Stimulated activated naive CD8-positive, alpha-beta T cell treated with anti-CD3 and anti-CD28 coated beads, Interleukin-15, amount 100 ng/mL, for 72 hours (primary cell): ENCODE measurements at regions not wholly inside any gene's neighbourhood (a gene's known extent, or its start where the extent isn't known, plus 50 kb on each side); places are given as distances from the start of the nearest gene placed in this dataset.
A peak's percentile ranks its signal among the peaks of the same experiment; 100 is the strongest.

Experiments
- ATAC-seq: fragments of 150-1000 bp; cut with Tn5 transposase; 2 replicates; pipeline ENCODE4 v1.10.0; 2021; ENCODE audit warnings: mild to moderate bottlenecking, moderate library complexity
- DNase-seq, 2 donors: peaks; one replicate each; pipeline ENCODE4 v3.0.0; 2021 to 2022
- H3K27ac Mint-ChIP-seq, 2 donors: one replicate each; pipeline ENCODE4 v1.8.0; 2022; ENCODE audit warnings: mild to moderate bottlenecking in 2 of 2, mixed read lengths in 2 of 2, moderate library complexity in 2 of 2
- H3K27me3 Mint-ChIP-seq: one replicate; pipeline ENCODE4 v1.8.0; 2022; ENCODE audit warnings: mixed read lengths
- H3K4me1 Mint-ChIP-seq: one replicate; pipeline ENCODE4 v1.8.0; 2022; ENCODE audit warnings: mild to moderate bottlenecking, mixed read lengths
- H3K4me3 Mint-ChIP-seq, 2 donors: one replicate each; pipeline ENCODE4 v1.8.0; 2022; ENCODE audit warnings: mild to moderate bottlenecking in 2 of 2, mixed read lengths in 2 of 2, moderate library complexity in 1 of 2
- H3K9me3 Mint-ChIP-seq, 2 donors: one replicate each; pipeline ENCODE4 v1.8.0; 2022; ENCODE audit warnings: mixed read lengths in 2 of 2

DNA sequence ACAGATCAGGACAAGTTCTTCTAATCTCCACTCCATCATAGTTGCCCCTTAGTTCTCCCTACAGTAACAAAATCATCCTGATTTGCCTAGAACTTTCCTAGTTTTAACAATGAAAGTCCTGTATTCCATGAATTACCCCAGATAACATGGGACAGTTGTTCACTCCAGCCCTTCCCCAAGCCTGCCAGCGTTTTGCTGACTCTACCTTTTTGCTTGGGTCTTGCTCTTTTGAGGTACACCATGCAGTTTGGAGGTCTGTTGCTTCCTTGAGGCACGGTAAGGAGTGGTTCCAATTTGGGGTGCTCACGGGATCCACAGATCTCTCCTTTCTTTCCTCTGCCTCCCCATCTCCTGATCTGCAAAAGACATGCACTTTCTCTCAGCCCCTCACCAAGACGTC is 61.6 kb upstream of the DYRK2 start:
- no peaks in the 10 kb centered on the region for H3K27me3 Mint-ChIP-seq
- DNase-seq (no peak), ATAC-seq (no peak)
- H3K4me1 Mint-ChIP-seq = peaks cover 40% of the 10 kb centered on the region
- no peak overlapping the region for H3K27ac Mint-ChIP-seq
- no peak overlapping the region for H3K4me3 Mint-ChIP-seq
- H3K9me3 Mint-ChIP-seq = peaks cover 6 to 7% of the 10 kb centered on the region in 2 donors

DNA sequence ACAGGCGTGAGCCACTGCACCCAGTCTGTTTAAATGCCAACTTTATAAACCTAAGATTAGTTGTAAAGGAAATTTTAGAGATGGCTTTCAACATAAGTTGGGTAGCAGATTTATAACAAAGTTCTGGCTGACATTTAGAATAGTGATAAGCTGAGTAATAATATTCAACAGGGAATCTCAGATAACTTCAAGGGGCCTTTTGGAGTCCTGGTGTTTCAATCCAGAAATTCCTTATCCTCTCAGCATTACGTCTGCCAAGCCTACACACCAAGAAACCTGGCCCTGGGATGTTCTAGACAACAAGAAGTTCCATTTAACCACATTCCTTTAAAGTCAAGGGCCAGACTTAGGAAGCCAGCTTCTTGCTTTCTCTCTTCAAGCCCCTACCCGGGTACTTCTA is 59.5 kb upstream of the DYRK2 start:
- ATAC-seq = no peak
- Mint-ChIP-seq H3K4me1 (peaks cover 49% of the 10 kb centered on the region), H3K4me3 (no peak overlapping the region), H3K27ac (no peak overlapping the region), H3K9me3 (peaks cover 6 to 7% of the 10 kb centered on the region in 2 donors), H3K27me3 (no peaks in the 10 kb centered on the region)
- no peak for DNase-seq

DNA sequence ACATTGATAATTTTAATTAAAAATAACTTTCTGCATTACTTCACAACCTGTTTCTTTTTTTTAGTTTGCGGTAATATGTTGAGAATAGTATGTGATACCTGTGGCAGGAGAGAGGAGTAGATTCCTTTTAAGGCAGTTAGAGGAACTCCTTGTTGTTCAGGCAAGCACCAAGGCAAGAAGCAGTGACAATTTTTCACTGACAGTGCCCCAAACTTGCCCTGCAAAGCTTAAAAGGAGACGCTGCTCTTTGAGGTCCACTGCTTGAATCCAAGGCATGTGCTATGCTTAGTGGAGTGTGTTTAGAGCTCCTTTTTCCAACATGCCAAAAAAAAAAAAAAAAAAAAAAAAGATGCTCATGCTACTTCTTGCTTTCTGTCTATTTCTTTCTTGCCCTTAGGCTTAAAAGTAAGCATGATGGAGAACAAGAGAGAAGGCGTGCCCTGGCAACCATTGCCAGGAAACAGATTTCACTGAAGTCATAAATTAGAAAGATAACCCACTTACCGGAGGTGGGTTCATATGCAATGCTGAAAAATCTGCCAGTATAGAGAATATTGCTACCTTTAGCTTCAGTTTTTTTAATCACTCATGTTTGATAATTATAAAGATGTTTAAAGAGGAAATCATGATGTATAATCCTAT is 58.3 kb upstream of the DYRK2 start:
- Mint-ChIP-seq H3K4me3 (peak overlapping the region; percentile 18 to 66), H3K9me3 (peaks cover 6 to 7% of the 10 kb centered on the region in 2 donors), H3K27me3 (no peaks in the 10 kb centered on the region), H3K4me1 (peaks cover 51% of the 10 kb centered on the region), H3K27ac (peak overlapping the region in 1 of 2 donors; percentile 86)
- ATAC-seq = peak; percentile 74
- DNase-seq = peak in 1 of 2 donors; percentile 44

DNA sequence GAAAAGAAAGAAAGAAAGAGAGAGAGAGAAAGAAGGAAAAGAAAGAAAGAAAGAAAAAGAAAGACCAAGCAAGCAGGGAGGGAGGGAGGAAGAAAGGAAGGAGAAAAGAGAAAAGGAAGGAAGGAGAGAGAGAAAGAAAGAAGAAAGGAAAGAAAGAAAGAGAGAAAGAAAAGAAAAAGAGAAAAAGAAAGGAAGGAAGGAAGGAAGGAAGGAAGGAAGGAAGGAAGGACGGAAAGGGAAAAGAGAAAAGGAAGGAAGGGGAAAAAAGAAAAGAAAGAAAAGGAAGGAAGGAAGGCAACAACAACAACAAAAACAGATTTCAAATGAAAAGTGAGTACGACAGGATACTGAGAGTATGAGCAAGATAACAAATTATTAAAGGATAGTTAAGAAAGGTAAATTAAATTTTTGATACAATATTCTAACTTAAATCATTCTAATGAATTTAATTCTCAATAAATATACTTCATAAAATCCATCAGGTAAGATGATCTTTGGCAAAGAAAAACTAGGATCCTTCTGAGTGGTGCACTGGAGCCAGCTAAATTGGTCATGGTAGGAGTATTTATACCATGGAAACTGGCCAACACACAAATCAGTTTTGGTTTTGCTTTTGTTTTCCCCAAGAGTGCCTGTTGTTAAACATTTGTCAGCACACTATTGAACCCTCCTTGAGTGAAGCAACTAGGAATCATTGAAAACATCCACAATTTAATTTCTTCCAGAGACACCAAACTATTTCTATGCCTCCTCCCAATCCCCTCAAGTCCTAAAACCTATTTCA is 56.1 kb upstream of the DYRK2 start:
- H3K4me1 Mint-ChIP-seq = peaks cover 51% of the 10 kb centered on the region
- H3K27me3 Mint-ChIP-seq = no peaks in the 10 kb centered on the region
- ATAC-seq (peak; percentile 81), DNase-seq (peak in 1 of 2 donors; percentile 18)
- peaks cover 6 to 8% of the 10 kb centered on the region in 2 donors for H3K9me3 Mint-ChIP-seq
- peak overlapping the region; percentile 62 to 64 for H3K4me3 Mint-ChIP-seq
- H3K27ac Mint-ChIP-seq = peak overlapping the region; percentile 93 to 94

DNA sequence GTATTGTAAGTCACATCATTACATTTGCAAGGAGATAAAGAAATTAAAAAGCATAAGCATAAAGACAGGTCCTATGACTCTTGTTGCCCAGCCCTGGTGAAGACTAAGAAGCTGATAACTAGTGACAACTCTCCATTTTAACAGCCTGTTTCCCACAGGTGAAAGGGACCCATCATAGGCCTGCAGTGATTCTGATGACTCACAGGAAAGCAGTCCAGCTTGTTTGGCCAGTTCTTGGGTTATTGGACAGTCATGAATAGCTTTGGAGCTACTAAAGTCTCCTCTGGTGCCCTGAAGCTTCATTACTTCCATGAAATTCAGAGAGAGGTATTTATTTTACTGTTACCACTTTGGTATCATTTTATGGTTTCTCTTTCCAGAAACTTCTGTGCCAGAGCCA is 55.5 kb upstream of the DYRK2 start:
- peak overlapping the region; percentile 40 to 64 for H3K4me3 Mint-ChIP-seq

DNA sequence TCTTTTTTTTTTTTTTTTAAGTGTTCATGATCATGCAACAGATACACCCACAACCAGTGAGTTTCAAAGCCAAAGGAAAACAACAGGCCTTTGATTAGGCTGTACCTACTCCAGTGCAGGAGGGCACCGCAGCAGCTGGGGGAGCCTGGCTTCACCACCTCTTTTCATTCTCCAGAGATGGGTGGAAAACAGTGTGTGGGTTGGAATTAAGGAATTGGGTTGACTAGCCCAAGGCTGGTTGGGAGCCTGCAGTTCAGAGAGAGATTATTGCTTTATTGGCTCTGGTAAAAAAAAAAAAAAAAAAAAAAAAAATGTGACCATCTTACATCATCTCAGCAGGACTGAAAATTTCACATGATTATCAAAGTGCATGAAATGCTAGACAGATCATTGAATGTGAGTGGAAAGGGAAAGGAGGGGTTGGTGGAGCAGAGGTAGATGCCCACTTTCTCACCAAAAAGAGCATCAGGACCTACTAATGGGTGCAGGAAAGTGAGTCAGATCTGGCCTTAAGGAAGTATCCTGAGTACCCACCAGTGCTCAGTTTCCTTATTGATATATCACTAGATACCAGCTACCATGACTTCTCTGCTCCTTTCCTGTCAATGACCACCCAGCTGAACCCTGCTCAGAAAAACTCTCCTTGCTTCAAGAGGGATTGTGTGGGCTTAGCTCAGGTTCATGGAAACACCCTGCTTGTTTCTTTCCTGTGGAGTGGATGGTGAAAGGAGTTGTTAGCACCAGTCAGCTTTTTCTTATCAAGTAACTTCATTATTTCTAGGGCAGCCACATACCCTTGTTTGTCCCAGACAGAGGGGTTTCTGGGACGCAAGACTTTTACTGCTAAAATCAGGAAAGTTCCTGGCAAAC is 54.8 kb upstream of the DYRK2 start:
- DNase-seq (no peak), ATAC-seq (peak; percentile 35)
- Mint-ChIP-seq H3K9me3 (peaks cover 10 to 15% of the 10 kb centered on the region in 2 donors), H3K27me3 (no peaks in the 10 kb centered on the region), H3K4me3 (peak overlapping the region in 1 of 2 donors; percentile 39), H3K4me1 (peaks cover 51% of the 10 kb centered on the region), H3K27ac (no peak overlapping the region)

More for the DNA sequence above, 55.5 kb upstream of the DYRK2 start:
- Mint-ChIP-seq H3K9me3 (peaks cover 10 to 15% of the 10 kb centered on the region in 2 donors), H3K27ac (peak overlapping the region; percentile 19 to 64), H3K4me1 (peaks cover 51% of the 10 kb centered on the region), H3K27me3 (no peaks in the 10 kb centered on the region)
- ATAC-seq (peak; percentile 45), DNase-seq (no peak)

DNA sequence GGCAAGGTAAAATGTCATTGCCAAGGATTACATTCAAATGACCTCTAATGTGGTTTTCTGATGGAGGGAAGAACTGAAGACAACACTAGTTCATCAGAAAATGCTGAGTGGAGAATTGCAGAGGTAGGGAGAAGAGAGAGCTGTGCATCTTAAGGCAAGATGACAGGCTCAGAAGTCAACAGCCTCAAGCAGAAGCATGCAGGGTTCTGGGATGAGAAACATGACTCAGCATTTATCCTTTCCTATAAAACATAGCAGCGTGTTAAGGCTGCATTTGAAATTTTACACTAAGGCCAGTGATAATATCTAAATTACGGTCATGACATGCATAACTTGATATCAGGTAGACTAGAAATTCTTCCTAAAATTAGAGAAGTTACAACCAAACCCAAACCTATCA is 53.7 kb upstream of the DYRK2 start:
- H3K27ac Mint-ChIP-seq = no peak overlapping the region
- DNase-seq (no peak), ATAC-seq (no peak)
- H3K9me3 Mint-ChIP-seq = peaks cover 16 to 18% of the 10 kb centered on the region in 2 donors
- no peak overlapping the region for H3K4me3 Mint-ChIP-seq
- H3K4me1 Mint-ChIP-seq = peaks cover 56% of the 10 kb centered on the region
- H3K27me3 Mint-ChIP-seq = no peaks in the 10 kb centered on the region

DNA sequence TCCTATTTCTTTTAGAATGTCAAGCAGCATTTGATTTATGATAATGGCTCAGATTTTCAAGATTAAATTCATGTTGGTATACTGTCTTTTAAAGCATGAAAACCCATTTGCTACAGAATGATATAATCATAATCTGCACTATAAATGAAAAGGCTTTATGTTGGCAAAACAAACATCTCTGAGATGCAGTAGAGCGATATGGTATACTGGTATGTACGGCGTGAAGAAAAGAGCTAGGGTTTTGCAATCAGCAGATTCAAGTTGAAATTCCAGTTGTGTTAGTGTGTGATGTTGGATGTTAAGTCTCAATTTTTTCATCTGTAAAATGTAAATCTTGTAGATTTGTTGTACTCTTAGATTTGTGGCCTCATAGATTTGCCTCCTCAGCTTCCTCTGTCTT is 53.2 kb upstream of the DYRK2 start:
- Mint-ChIP-seq H3K27ac (no peak overlapping the region), H3K9me3 (peaks cover 18 to 20% of the 10 kb centered on the region in 2 donors), H3K4me1 (peaks cover 57% of the 10 kb centered on the region), H3K27me3 (no peaks in the 10 kb centered on the region), H3K4me3 (no peak overlapping the region)
- ATAC-seq (no peak), DNase-seq (no peak)

DNA sequence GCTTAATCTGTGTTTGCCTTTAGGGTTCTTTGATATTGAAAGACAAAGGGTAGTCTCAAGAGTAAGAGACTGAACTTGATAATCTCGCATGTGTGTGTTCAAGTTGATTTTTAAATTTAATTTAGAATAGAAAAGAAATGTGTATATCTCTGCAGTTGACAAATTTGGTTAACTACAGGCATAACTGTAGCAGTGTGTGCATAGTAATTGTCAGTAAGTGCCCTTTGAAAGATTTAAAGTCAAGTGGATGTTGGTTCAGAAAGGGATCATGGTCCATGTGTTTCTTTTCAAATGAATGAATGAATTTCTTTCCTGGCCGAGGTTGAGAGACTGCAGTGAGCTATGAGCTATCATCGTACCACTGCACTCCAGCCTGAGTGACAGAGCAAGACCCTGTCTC is 49.9 kb upstream of the DYRK2 start:
- Mint-ChIP-seq H3K9me3 (peaks cover 15 to 20% of the 10 kb centered on the region in 2 donors), H3K27me3 (no peaks in the 10 kb centered on the region), H3K27ac (no peak overlapping the region), H3K4me1 (peaks cover 33% of the 10 kb centered on the region), H3K4me3 (no peak overlapping the region)
- ATAC-seq = no peak
- no peak for DNase-seq
